ENCODE measurements at regions not wholly inside any gene's neighbourhood (a gene's known extent, or its start where the extent isn't known, plus 50 kb on each side); places are given as distances from the start of the nearest gene placed in this dataset.
A peak's percentile ranks its signal among the peaks of the same experiment; 100 is the strongest.

DNA sequence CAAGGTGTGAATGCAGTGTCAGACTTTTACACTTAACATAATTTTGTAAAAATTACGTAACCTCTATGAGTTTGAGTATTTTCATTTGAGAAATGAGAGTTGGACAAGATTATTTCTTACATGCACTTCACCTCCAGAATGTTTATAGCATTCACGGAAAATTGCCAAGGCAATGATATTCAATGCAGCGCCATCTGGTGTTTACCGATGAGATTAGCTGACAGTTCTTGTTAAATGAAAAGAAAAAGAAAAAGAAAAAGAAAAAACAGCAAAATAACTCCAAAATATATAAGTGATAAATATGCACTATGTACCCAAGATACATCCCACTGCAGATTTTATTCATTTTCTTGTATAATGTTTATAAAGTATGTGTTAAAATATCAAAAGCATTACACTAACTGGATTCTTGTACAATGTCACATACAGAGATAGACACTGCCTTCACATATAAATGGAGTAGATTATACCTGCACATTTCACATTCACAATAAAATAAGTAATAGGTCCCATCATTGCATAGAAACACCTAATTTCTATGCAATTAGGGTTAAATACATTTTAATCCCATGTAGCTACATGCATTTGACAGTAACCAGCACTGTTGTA is 976.3 kb upstream of the FAT3 start:
- DNase-seq (ENCODE audit: low read depth), result peak; percentile 59

DNA sequence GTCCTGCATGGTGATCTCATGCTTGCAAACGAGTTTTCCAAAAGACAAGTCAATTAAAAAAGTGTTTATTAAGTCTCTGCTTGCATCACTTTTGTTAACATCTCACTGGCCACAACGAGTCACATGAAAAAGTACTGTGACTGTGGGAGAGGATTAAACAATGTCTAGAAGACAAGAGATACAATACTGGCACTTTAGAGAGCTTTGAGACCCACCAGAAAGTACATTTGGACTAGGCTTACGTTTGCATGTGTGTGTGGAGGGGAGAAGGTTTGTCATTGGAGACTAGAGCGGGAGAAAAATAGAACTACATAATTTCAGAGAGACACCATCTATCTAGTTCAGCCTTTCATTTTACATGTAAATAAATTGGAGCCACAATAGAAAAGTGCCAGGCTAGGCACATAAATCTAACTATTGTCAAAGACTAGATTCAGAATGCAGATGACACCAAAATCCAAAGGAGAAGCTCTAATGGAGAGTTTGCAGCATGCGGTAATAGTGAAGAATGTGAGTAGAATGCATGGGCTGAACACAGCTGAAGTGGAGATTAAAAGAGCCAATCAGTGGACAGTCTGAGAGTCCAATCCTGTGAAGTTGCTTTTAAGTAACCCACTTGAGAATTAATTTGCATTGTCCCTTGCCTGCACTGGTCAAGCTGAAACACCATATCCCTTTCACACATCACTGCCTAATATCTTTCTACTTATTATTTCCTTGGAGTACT is 977.4 kb upstream of the FAT3 start:
- DNase-seq (ENCODE audit: low read depth), result no peak

GRCh38 chr11:91244912-91245311 is 979.7 kb upstream of the FAT3 start:
- DNase-seq (ENCODE audit: low read depth), result no peak

- no peak for DNase-seq (ENCODE audit: low read depth)
Measured at GRCh38 chr11:91243630-91244029, 981.0 kb upstream of the FAT3 start.

- DNase-seq (ENCODE audit: low read depth), result no peak
Measured at GRCh38 chr11:91243051-91243450, 981.6 kb upstream of the FAT3 start.

DNA sequence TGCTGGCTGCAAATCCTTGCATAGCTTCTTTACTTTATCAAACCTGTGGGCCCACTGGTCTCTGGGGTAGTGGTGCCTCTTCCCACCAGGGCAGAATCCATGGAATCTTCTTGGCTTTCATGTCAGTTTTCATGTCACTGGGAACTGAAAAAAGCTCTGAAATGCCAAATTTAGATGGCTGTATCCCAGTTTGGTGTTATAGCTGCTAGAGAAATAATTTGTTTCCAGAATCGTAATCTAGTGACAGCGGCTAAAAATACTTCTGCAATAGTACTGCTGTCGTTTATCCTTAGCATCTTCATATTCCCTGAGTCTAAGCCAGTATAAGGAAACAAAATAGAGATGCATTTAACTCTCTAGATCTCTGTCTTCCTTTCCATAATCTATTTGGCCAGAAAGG is 983.4 kb upstream of the FAT3 start:
- no peak for DNase-seq (ENCODE audit: low read depth)

- DNase-seq (ENCODE audit: low read depth), result no peak
Measured at GRCh38 chr11:91239359-91239758, 985.3 kb upstream of the FAT3 start.

- peak; percentile 13 for DNase-seq (ENCODE audit: low read depth)
Measured at GRCh38 chr11:91231226-91231625, 993.4 kb upstream of the FAT3 start.

DNA sequence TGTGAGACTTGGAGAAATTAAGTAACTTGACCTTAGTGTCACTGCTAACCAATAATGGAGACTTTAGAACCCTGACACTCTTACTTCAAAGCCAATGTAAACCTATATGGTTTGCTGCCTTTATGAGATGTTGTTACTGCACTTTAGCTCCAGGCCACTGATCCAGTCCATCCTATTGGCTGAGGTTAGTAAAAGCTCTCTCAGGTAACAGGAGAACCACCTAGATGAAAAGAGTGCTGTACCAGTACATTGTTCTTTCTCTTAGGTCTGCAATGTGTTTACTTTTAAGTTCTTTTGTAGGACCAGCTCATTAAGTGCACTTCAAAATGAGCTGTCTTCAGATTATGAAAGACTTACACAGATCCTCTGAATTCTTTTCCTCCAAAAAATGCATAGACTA is 994.0 kb upstream of the FAT3 start:
- DNase-seq (ENCODE audit: low read depth), result no peak

- DNase-seq (ENCODE audit: low read depth), result no peak
Measured at GRCh38 chr11:91222830-91223229, 1000.0 kb upstream of the CHORDC1 start.

- DNase-seq (ENCODE audit: low read depth), result peak; percentile 76
Measured at GRCh38 chr11:91220476-91221202, 997.8 kb upstream of the CHORDC1 start.

DNA sequence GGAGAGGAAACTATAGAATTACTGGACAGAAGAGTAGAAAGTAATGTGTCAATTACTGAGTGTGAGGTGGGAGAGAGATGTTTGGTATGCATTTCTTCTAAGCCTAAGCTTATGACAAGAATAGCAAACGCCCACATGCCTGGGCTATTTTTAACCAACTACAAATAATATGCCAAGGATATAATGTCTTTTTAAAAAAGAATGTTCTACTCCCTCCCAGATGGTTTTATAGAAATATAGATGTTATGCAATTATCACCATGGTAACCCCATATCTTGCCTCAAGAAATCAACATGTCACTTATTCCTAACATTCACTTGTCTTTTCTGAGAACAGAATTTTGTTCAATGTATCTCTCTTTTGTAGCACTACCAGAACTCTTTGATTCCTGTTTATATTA is 996.7 kb upstream of the CHORDC1 start:
- peak; percentile 41 for DNase-seq (ENCODE audit: low read depth)

DNA sequence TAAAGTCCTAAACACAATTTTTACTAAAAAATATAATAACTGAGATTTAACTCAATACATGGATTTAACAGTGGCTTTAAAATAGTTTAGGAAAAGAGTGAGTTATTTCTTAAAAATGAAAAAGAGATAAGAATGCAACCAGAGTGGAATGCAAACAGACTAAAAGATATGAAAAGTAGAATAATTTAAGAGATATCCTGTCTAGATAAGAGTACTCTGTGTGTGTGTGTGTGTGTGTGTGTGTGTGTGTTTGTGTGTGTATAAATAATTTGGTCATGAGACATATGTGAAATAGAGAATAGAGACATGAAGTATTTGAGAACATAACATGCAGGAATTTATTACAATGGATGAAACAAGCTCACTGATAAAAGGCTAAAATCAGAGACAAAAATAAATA is 986.9 kb upstream of the CHORDC1 start:
- no peak for DNase-seq (ENCODE audit: low read depth)

DNA sequence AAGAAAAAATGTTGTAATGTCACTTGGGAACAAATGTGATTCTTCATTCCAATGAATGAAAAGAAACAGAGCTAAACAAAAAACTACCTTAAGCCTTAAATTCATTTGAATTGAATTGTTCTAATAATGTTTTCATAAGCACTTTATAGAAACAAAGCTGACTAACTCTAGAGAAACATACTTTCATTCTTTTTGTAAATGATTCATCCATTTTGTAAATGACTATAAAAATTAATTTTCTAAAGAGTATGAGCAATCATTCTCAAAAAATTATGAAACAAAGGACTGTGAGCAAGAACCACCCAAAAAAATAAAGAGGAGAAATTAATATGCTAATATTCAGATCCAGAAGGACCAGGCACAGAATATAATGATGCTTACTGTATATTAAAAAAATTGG is 986.5 kb upstream of the CHORDC1 start:
- DNase-seq (ENCODE audit: low read depth), result peak; percentile 20

DNA sequence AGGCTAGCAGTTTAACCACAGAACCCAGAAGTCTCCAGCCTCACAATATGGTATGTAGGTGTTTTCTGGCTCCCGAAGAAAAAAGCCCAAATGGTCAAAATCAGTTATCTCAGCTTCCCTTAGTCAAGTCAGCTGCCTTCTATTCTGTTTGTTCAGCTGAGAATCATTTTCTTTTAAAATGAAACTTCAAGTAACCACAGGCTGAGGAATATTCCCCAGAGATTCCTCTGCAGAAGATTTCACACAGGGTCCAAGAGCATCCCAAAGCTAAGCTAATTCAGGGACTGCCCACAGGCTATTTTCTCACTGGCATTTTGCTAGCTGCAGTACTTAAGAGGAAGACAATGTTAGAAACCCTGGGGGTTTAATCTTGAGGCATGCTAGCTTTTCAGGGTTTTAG is 977.0 kb upstream of the CHORDC1 start:
- DNase-seq (ENCODE audit: low read depth), result peak; percentile 95

DNA sequence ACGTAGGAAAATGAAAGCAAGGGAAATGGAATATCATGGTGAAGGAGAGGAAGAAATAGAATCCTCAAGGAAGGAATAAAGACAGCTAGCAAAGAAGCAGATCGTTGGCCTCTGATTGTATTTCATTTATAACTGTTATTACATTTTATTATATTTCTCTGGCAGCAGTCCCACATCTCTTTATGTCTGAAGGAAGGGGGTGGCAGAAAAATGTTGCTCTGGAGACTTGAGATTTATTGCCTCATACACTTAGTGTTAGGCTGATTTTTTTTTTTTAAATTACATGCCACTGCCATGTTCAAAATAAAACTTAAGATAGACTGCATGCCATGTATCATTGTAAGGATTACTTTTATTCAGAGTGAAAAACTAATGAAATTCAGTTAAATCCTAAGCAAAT is 971.7 kb upstream of the CHORDC1 start:
- DNase-seq (ENCODE audit: low read depth), result no peak

GRCh38 chr11:91188484-91188883 is 965.6 kb upstream of the CHORDC1 start:
- no peak for DNase-seq (ENCODE audit: low read depth)

DNA sequence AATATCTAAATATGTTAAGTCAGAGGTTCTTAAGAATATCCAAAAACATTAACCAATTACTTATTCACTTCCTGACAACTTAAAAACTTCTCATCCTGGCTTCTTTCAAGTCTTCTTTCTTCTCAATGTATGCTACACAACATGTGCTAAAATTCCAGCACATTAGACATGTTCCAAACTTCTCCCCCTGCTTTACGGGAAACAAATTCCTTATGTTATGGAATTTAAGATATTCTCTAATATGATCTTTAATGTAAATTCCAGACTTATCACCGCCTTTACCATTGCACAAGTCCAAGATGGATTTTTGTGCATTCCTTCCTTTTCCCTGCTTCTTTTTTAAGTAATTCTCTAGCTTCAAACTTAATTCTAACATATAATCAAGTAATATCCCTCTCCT is 964.5 kb upstream of the CHORDC1 start:
- no peak for DNase-seq (ENCODE audit: low read depth)

GRCh38 chr11:91178366-91178765 is 955.5 kb upstream of the CHORDC1 start:
- DNase-seq (ENCODE audit: low read depth), result peak; percentile 38

DNA sequence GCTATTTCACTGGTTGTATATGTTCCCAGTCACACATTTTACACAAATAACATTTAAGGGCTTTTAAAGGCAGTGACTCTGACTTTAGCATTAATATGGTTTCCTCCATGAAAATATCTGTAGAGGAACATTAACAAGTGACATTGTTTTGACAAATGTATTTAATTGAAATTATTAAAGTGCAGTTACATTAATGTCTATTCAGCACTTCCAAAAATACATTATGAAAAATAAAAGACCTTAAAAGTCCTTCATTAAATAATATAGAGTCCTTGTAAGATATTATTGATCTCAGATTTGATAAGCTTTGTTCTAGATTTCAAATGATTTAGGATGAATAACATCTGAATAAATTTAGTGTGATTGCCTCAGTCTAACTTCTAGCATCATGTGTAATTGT is 951.9 kb upstream of the CHORDC1 start:
- DNase-seq (ENCODE audit: low read depth), result no peak

- DNase-seq (ENCODE audit: low read depth), result no peak
Measured at GRCh38 chr11:91174193-91174592, 951.3 kb upstream of the CHORDC1 start.

DNA sequence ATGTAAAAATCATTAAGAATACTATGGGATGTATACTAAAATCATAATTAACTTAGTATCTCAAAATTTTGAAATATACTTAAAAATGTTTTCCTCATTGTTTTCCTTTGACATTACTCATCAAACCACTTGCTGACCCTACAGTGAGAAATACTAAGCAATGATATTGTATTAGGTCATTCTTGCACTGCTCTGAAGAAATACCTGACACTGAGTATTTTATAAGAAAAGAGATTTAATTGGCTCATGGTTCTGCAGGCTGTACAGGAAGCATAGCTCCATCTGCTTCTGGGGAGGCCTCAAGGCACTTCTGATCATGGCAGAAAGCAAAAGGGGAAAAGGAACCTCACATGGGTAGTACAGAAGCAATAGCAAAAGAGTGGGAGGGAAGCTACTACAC is 950.9 kb upstream of the CHORDC1 start:
- peak; percentile 79 for DNase-seq (ENCODE audit: low read depth)

DNA sequence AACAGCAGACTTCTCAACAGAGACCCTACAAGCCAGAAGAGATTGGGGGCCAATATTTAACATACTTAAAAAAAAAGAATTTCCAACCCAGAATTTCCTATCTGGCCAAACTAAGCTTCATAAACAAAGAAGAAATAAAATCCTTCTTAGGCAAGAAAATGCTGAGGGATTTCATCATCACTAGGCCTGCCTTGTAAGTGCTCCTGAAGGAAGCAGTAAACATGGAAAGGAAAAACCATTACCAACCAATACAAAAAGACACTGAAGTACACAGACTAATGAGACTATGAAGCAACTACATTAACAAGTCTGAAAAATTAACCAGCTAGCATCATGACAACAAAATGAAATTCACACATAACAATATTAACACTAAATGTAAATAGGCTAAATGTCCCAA is 947.9 kb upstream of the CHORDC1 start:
- DNase-seq (ENCODE audit: low read depth), result no peak
